AG09309 (cell line): ENCODE measurements at regions not wholly inside any gene's neighbourhood (a gene's known extent, or its start where the extent isn't known, plus 50 kb on each side); places are given as distances from the start of the nearest gene placed in this dataset.

Experiments
- DNase-seq: peaks from one replicate; pipeline ENCODE4 v3.0.0-alpha.2; 2010; ENCODE audit warnings: low read depth
- H3K4me3 ChIP-seq: 2 replicates; pipeline ENCODE4 v1.5.1; 2011; ENCODE audit warnings: mild to moderate bottlenecking, low read depth, low read length, moderate library complexity; ENCODE audit not compliant: control insufficient read depth
- TF ChIP-seq, protein P1 (sequence below): IDR thresholded peaks from 2 replicates; pipeline ENCODE4 v1.5.1; 2011; ENCODE audit warnings: mild to moderate bottlenecking, low read depth, low read length, inconsistent platforms; ENCODE audit not compliant: insufficient read depth, control insufficient read depth; ENCODE audit errors: missing control alignments

DNA sequence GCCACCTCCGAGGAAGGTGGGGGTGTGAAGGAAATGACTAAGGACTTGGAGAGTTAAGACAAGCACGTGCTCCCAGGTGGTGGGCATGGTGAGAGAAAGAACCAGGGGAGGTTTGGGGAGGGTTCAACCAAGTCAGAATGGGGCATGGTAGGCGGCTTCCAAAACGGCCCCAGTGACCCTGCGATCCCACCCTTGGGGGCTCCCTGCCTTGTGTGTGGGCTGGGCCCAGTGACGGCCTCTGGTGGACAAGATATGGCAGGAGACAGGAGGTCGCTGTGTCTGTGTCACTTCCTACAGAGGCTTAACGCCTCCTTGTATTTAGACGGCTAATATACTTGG lies 51.3 kb upstream of the IRX4 start:
- TF ChIP-seq, protein P1, sequence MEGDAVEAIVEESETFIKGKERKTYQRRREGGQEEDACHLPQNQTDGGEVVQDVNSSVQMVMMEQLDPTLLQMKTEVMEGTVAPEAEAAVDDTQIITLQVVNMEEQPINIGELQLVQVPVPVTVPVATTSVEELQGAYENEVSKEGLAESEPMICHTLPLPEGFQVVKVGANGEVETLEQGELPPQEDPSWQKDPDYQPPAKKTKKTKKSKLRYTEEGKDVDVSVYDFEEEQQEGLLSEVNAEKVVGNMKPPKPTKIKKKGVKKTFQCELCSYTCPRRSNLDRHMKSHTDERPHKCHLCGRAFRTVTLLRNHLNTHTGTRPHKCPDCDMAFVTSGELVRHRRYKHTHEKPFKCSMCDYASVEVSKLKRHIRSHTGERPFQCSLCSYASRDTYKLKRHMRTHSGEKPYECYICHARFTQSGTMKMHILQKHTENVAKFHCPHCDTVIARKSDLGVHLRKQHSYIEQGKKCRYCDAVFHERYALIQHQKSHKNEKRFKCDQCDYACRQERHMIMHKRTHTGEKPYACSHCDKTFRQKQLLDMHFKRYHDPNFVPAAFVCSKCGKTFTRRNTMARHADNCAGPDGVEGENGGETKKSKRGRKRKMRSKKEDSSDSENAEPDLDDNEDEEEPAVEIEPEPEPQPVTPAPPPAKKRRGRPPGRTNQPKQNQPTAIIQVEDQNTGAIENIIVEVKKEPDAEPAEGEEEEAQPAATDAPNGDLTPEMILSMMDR = no peak
- H3K4me3 ChIP-seq = no peak overlapping the region
- no peak for DNase-seq

DNA sequence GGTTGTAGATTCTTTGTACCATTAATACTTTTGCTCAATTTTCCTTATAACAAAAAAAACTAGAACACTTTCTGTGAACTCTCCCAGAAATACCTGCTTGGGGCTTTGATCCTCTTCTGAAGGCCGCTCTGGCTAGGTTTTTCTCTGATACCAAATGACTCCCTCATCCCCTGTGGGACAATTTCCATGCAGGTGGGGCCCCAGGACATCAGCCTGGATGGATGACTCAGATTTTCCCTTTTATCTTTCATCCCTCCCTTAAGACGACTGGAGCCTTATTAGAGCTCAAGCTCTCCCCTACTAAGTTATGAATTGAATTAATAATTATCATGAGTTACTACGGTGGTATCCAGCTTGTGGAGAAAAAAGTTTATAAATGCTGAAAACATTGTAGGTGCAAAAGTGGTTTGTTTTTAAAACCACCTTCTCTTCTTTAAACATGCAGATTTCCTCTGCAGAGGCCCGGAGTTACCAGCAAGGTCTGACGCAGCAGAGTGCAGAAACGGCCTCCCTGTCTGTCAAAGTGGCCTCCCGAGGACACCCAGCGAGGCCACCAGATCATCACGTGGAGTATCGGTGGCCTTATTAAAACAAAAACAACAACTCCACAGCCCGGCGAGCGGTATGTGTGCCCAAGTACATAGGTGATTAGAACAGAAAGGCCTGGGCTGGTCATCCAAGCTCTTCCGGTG lies 50.8 kb upstream of the IRX4 start:
- H3K4me3 ChIP-seq = no peak overlapping the region
- DNase-seq = no peak
- TF ChIP-seq, protein P1 = no peak
